Uterus (tissue), 2 donors: ENCODE measurements at regions not wholly inside any gene's neighbourhood (a gene's known extent, or its start where the extent isn't known, plus 50 kb on each side); places are given as distances from the start of the nearest gene placed in this dataset.

ENCODE experiments used
- CTCF ChIP-seq, 4 experiments: fragments of 200-600 bp in 2 of 4; fragments of 450-650 bp in 2 of 4; sonication (generic) in 2 of 4; IDR thresholded peaks; one replicate each; pipeline ENCODE4 v1.5.1; 2016 to 2019; ENCODE audit warnings: antibody characterized with exemption in 4 of 4, mild to moderate bottlenecking in 2 of 4, moderate library complexity in 1 of 4
- POLR2A ChIP-seq, 2 donors: fragments of 450-650 bp; IDR thresholded peaks; one replicate each; pipeline ENCODE4 v1.6.1; 2016; ENCODE audit warnings: antibody characterized with exemption in 2 of 2, mild to moderate bottlenecking in 1 of 2, moderate library complexity in 1 of 2

- TF ChIP-seq CTCF (IDR thresholded peaks at IDR 0.05) (peak in 2 of 4 experiments; percentile 8 to 12), POLR2A (IDR thresholded peaks at IDR 0.05) (no peak)
These were observed 111.6 kb downstream of the KBTBD8 start for GRCh38 chr3:67109651-67110204.
